GM12874 (cell line): ENCODE measurements at regions not wholly inside any gene's neighbourhood (a gene's known extent, or its start where the extent isn't known, plus 50 kb on each side); places are given as distances from the start of the nearest gene placed in this dataset.

ENCODE experiments used
- TF ChIP-seq, protein P1 (sequence below): IDR thresholded peaks from 2 replicates; pipeline ENCODE4 v1.5.1; 2011; ENCODE audit warnings: low read depth, mild to moderate bottlenecking, control low read depth, low read length, moderate library complexity; ENCODE audit not compliant: insufficient read depth

DNA sequence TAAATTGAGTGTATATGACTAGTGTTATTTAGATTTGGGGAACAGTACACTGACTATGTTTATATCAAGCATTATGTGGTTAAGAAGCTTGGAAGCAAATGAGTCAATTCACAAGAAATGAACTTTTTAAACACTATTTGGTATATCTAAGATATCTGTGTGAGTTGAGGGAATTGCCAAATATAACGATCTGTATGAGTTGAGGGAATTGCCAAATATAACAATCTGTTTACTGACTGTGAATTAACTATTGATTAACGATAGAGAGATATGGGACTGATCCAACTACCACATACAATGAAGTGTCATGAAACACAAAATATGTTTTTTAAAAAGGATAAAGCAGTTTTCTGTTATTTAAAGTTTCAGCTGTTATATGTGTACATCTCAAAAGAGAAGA lies 301.4 kb downstream of the TENT4A start:
- TF ChIP-seq, protein P1, sequence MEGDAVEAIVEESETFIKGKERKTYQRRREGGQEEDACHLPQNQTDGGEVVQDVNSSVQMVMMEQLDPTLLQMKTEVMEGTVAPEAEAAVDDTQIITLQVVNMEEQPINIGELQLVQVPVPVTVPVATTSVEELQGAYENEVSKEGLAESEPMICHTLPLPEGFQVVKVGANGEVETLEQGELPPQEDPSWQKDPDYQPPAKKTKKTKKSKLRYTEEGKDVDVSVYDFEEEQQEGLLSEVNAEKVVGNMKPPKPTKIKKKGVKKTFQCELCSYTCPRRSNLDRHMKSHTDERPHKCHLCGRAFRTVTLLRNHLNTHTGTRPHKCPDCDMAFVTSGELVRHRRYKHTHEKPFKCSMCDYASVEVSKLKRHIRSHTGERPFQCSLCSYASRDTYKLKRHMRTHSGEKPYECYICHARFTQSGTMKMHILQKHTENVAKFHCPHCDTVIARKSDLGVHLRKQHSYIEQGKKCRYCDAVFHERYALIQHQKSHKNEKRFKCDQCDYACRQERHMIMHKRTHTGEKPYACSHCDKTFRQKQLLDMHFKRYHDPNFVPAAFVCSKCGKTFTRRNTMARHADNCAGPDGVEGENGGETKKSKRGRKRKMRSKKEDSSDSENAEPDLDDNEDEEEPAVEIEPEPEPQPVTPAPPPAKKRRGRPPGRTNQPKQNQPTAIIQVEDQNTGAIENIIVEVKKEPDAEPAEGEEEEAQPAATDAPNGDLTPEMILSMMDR: no peak

DNA sequence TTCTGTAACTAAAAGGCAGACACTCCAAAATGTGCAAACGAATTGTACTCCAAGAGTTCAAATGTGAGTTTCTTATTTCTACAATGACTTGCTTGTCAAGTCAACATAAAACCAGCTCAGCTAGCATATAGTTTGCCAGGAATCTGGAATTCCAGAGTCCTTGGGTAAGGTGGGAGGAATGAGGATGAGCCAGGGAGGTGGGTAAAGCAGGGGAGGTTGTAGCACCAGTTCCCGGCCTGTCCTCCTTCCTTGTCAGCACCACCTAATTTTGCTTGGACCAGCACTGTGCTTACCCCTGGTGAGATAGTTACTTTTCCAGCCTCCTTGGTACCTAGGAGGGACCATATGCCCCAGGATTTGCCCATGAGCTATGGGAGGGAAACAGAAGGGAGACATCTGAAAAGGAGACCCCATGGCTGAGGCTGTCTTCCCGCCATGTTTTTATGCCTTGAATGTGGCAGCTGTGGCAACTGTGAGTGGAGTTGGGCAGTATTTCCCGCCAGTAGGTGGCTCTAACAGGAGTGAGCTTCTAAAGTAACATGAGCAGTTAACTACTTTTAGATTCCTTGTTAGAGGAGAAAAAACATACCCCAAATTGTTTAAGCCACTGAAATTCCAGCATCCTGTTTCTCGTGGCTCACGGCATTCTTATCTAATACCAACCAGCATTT lies 302.5 kb downstream of the TENT4A start:
- TF ChIP-seq, protein P1: no peak; the same call in 1 of the 2 replicates

DNA sequence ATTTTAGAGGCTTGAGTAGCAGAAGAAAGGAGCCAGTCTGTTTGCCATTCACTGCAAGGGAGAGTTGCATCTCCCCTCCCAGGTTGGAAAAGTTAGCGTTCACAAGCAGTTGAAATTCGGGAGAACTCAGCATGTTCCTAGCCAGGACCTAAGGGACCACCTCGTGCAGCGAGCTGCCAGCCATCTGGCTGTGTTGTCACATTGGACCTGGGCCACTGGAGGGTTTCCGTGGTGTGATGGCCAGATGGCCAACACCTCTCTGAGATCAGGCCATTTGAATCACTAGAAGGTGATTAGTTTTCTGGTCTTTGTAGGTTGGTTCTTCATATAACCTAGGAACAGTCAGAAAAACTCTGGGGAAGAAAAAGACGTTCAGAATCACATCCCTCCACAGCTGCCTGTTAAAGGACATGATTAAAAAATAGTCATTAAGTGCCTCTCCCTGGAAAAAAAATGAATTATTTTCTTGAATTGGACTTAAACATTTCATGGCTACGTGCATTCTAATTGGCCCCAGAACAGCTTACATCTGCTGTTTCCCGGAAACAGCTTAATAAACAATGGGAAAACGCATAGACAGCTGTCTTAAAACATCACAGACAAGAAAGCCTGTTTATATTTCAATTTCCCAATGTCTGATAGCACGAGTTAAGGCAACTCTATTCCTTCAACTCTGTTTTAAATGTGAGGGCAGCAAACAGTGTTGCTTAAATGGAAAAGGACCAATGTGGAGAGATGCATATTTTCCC lies 303.9 kb downstream of the TENT4A start:
- TF ChIP-seq, protein P1: no peak

DNA sequence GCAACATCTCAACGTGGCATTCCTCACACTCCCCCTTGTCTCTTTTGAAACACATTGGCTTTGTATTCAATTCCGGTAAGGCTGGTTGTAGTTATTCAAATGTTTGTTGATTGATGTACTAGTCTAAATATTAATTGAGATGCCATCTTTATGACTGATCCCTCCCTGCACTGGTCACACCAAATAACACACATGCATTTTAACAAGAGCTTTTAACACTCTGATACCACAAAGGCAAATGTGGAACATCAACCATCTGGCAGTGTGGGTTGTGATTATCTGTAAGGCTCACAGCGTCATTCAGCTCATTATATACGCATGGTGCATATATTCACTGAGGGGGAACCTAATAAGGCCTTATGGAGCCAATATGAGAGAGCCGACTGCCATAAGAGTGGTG lies 305.0 kb downstream of the TENT4A start:
- TF ChIP-seq, protein P1: no peak

DNA sequence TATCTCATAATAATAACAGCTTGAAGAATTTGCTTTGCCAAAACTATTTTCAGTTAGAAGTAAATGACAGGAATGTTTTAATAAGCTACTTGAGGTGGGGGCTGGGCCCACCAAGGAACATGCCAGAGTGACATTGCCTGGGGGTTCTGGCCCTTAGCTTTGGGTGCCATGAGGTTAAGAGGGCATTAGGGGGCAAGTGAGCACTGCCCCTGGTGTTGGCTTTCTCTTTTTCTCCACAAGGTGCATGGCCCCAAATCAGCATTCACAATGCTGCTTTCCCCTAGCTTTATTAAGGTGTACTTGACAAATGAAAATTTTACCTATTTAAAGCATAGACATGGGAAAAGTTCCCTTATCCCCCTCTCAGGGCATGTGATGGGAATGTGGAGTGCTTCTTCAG lies 305.4 kb downstream of the TENT4A start:
- TF ChIP-seq, protein P1: no peak

DNA sequence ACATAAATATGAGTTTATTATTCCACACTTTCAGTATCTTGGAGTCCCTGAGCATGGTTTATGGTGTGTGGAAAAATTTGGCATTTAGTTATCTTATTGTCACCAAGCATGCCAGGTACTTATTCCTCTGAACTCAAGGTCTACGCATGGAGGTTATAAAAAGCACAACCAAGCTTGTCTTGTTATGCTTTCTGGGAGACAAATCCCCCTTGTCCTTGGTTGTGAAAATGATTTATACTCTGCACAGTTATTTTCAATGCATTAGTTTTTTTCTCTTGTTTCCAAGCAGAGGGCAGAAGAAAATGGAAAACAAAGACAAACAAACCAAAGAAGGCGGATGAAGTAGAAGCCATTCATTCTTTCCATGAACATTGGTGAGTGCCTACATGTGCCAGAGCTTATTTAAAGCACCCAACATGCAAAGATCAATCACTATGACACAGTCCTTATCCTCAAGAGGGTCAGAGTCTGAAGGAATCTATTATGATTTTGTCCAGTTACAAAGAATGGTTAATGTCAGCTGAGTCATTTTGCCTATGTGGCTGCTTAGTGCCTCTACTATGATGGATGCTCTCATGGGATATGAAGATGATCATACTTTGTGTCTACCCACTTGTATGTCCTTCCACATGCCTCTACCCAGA lies 323.1 kb downstream of the TENT4A start:
- TF ChIP-seq, protein P1: no peak

DNA sequence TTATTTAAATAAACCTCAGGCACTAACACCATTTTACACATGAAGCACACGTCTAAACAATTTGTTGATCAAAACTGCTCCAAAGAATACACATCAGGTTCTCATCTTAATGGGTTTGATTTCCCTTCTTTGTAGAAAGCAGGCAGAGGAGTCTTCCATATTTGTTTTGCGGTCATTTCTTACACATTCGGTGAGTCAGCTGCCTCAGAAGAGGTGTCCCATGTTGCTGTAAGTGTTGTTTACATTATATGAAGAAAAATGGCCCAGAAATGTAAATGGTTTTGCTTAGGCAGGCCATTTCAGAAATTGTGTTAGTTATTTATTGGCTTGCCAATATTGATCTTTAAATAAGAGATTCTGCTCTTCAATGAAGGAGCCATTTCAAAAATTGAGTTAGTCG lies 325.8 kb downstream of the TENT4A start:
- TF ChIP-seq, protein P1: no peak
